Adrenal gland (tissue), 9 donors: ENCODE measurements at regions not wholly inside any gene's neighbourhood (a gene's known extent, or its start where the extent isn't known, plus 50 kb on each side); places are given as distances from the start of the nearest gene placed in this dataset.

Experiments used
- DNase-seq, 7 donors: peaks; one replicate each; pipeline ENCODE4 v3.0.0-alpha.2; 2019 to 2020
- H3K27ac ChIP-seq, 5 donors: fragments of 200-600 bp; sonication (generic) in 4 of 5; 1 replicate in 3 of 5; 2 replicates in 2 of 5; pipeline versions ENCODE4 v1.5.1 to v1.8.0; 2016 to 2020; ENCODE audit warnings: mild to moderate bottlenecking in 1 of 5
- H3K27me3 ChIP-seq: fragments of 200-600 bp; 2 replicates; pipeline ENCODE4 v1.8.0; 2021
- H3K36me3 ChIP-seq, 2 donors: fragments of 200-600 bp; replicated peaks in 1 of 2; 1 replicate in 1 of 2; 2 replicates in 1 of 2; pipeline versions ENCODE4 v1.5.1 to v1.8.0; 2018 to 2022
- H3K4me1 ChIP-seq, 2 donors: fragments of 200-600 bp; replicated peaks in 1 of 2; 1 replicate in 1 of 2; 2 replicates in 1 of 2; pipeline versions ENCODE4 v1.5.1 to v1.8.0; 2018 to 2021
- H3K4me3 ChIP-seq, 4 donors: fragments of 200-600 bp; sonication (generic) in 3 of 4; one replicate each; pipeline ENCODE4 v1.5.1; 2016 to 2018
- H3K9me3 ChIP-seq, 3 donors: fragments of 200-600 bp; sonication (generic) in 1 of 3; replicated peaks in 1 of 3; 1 replicate in 2 of 3; 2 replicates in 1 of 3; pipeline versions ENCODE4 v1.5.1 to v1.8.0; 2016 to 2021
- CTCF ChIP-seq, 6 experiments: fragments of 450-650 bp in 4 of 6; fragments of 200-600 bp in 2 of 6; sonication (generic) in 1 of 6; IDR thresholded peaks; 1 replicate in 5 of 6; 2 replicates in 1 of 6; pipeline versions ENCODE4 v1.5.1 to v1.8.0; 2016 to 2021; ENCODE audit warnings: antibody characterized with exemption in 6 of 6, mild to moderate bottlenecking in 2 of 6, moderate library complexity in 1 of 6
- POLR2A ChIP-seq, 2 donors: fragments of 450-650 bp; IDR thresholded peaks; one replicate each; pipeline ENCODE4 v1.6.1; 2017; ENCODE audit warnings: antibody characterized with exemption in 2 of 2, mild to moderate bottlenecking in 2 of 2, moderate library complexity in 1 of 2
- WGBS, 4 donors: extraction: QIAGEN DNeasy Blood & Tissue Kit in 2 of 4; methylation state at CpG; one replicate each; pipeline versions ENCODE4 v1.1.5 to v1.1.7; 2013 to 2017; 5-methylcytosine and 5-hydroxymethylcytosine counted together
- intact Hi-C, 2 donors: fragments of 100-400 bp; cut with DNase I; formaldehyde crosslinking; loops; one replicate each; pipeline versions ENCODE4 v1.14.1 to v1.15.0; 2022 to 2023
- donor health status: healthy with polysubstance abuse.
- donor health status: Bipolar disorder and iron deficiency.
- donor health status: DM: yes; HTN: yes; CAD: no.
- donor health status: DM: no; HTN: no; CAD: no.
- donor health status: DM: no; HTN: no; CAD: no.

DNA sequence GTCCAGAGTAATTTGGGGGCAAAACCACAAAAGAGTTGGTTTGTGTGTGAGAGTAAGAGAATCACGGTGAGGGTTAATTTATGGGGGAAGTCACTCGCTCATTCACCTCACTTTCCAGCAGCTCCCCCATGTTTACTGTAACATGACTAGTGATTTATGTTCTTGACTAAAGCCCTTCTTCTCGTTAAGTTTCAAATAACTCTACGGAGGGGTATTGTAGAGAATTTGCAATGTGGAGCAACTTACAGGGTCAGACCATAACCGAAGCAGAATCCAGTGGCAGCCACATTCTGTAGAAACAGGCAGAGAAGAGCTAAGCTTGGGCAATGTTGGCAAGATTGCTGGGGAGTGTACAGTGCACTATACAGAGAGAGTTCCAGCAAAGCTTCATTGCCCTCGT, 760.6 kb downstream of the IRX1 start:
- Histone ChIP-seq H3K27me3 (no peaks in the 10 kb centered on the region), H3K36me3 (no peaks in the 10 kb centered on the region), H3K4me1 (no peaks in the 10 kb centered on the region), H3K27ac (no peak overlapping the region), H3K9me3 (no peaks in the 10 kb centered on the region), H3K4me3 (no peak overlapping the region)
- 32 to 41% (median 37%) methylated on average over 6 of the region's 6 CpGs for WGBS, 4 donors
- no peak for TF ChIP-seq POLR2A (IDR thresholded peaks at IDR 0.05)
- TF ChIP-seq CTCF (IDR thresholded peaks at IDR 0.05): no peak
- DNase-seq: no peak
- intact Hi-C loops: no loop called here

GRCh38 chr5:4359847-4360246, 764.2 kb downstream of the IRX1 start:
- WGBS, 4 donors: 82 to 90% (median 87%) methylated on average over 2 of the region's 2 CpGs

DNA sequence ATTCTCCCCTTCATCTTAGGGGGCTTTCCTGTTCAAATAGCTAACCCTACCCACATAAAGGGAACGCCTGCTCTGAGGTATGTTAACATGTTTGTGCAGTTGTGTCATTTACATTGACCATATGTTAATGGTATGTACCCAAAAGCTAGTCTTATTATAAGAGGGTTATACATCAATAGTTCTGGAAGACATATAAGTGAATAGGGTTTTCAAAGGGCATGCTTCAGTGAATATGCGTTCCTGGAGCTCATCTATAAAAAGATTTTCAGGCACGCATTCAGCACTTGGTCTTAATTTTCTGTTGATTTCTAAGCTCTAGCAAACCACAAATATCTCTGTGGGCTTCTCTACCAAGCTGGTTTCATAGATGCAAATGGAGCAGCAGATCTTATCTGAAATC, 766.1 kb downstream of the IRX1 start:
- intact Hi-C loops: no loop called here

More at GRCh38 chr5:4359847-4360246, 764.2 kb downstream of the IRX1 start:
- no peak for DNase-seq
- H3K4me1 ChIP-seq: no peaks in the 10 kb centered on the region
- H3K4me3 ChIP-seq: no peak overlapping the region
- intact Hi-C loops: no loop called here
- H3K27me3 ChIP-seq: no peaks in the 10 kb centered on the region
- no peak for TF ChIP-seq CTCF (IDR thresholded peaks at IDR 0.05)
- TF ChIP-seq POLR2A (IDR thresholded peaks at IDR 0.05): no peak
- no peaks in the 10 kb centered on the region for H3K36me3 ChIP-seq
- H3K9me3 ChIP-seq: no peaks in the 10 kb centered on the region
- no peak overlapping the region for H3K27ac ChIP-seq

GRCh38 chr5:4362411-4362810, 766.8 kb downstream of the IRX1 start:
- intact Hi-C loops: no loop called here
- WGBS, 4 donors: 59 to 81% (median 74%) methylated on average over 2 of the region's 2 CpGs

More for the DNA sequence above, 766.1 kb downstream of the IRX1 start:
- TF ChIP-seq CTCF (IDR thresholded peaks at IDR 0.05) (no peak), POLR2A (IDR thresholded peaks at IDR 0.05) (no peak)
- Histone ChIP-seq H3K36me3 (no peaks in the 10 kb centered on the region), H3K27ac (no peak overlapping the region), H3K27me3 (no peaks in the 10 kb centered on the region), H3K4me3 (no peak overlapping the region), H3K9me3 (no peaks in the 10 kb centered on the region), H3K4me1 (no peaks in the 10 kb centered on the region)
- DNase-seq: no peak
- WGBS, 4 donors: 63 to 76% (median 69%) methylated on average over 3 of the region's 3 CpGs

More at GRCh38 chr5:4362411-4362810, 766.8 kb downstream of the IRX1 start:
- no peaks in the 10 kb centered on the region for H3K9me3 ChIP-seq
- no peaks in the 10 kb centered on the region for H3K27me3 ChIP-seq
- no peaks in the 10 kb centered on the region for H3K36me3 ChIP-seq
- H3K4me3 ChIP-seq: no peak overlapping the region
- TF ChIP-seq CTCF (IDR thresholded peaks at IDR 0.05): no peak
- TF ChIP-seq POLR2A (IDR thresholded peaks at IDR 0.05): no peak
- no peak for DNase-seq
- H3K4me1 ChIP-seq: no peaks in the 10 kb centered on the region
- H3K27ac ChIP-seq: no peak overlapping the region
